ENCODE measurements at regions not wholly inside any gene's neighbourhood (a gene's known extent, or its start where the extent isn't known, plus 50 kb on each side); places are given as distances from the start of the nearest gene placed in this dataset.
"Not testable (repeated sequence)": the region's sequence is repeated elsewhere in the genome, so short reads cannot be mapped to it uniquely, and the experiment has no call there.

GRCh38 chr7:65463184-65463583 lies 89.5 kb downstream of the ZNF92 start:
- DNase-seq = no peak
- Histone ChIP-seq H3K23ac (ENCODE audit: low read length) (no peak overlapping the region), H2BK5ac (ENCODE audit: low read length) (no peak overlapping the region), H3K4me1 (ENCODE audit: control insufficient read depth, low read depth, low read length) (no peaks in the 10 kb centered on the region), H3K27me3 (ENCODE audit: insufficient read depth, low read length, poor library complexity) (no peaks in the 10 kb centered on the region), H3K4me2 (ENCODE audit: low read length) (no peak overlapping the region), H2BK15ac (replicated peaks; ENCODE audit: low read depth) (no peak overlapping the region), H4K8ac (ENCODE audit: low read depth, low read length) (no peak overlapping the region), H2BK120ac (ENCODE audit: low read depth, low read length) (no peak overlapping the region), H3K4me3 (ENCODE audit: low read length) (no peak overlapping the region), H3K79me2 (ENCODE audit: control insufficient read depth, insufficient read depth, low read length) (no peaks in the 10 kb centered on the region), H3K9ac (ENCODE audit: low read length) (no peak overlapping the region), H3K79me1 (ENCODE audit: low read length) (no peaks in the 10 kb centered on the region), H3K56ac (ENCODE audit: low read length) (no peak overlapping the region), H3K36me3 (ENCODE audit: control insufficient read depth, insufficient read depth, low read length) (no peaks in the 10 kb centered on the region), H3K18ac (ENCODE audit: low read length) (no peak overlapping the region), H2AK5ac (ENCODE audit: low read length) (no peak overlapping the region), H3K27ac (ENCODE audit: low read depth, low read length) (no peak overlapping the region), H4K5ac (ENCODE audit: low read length) (no peak overlapping the region), H3K4ac (ENCODE audit: low read depth, low read length) (no peak overlapping the region)
- no CpG with 5 or more reads among the region's 3 CpGs for WGBS (ENCODE audit: extremely low coverage, insufficient coverage, low lambda C conversion rate)

GRCh38 chr7:65469919-65470558 lies 96.4 kb downstream of the ZNF92 start:
- not testable (repeated sequence) for H3K56ac ChIP-seq (ENCODE audit: low read length); H4K5ac ChIP-seq (ENCODE audit: low read length); H3K4me2 ChIP-seq (ENCODE audit: low read length); H3K4me1 ChIP-seq (ENCODE audit: control insufficient read depth, low read depth, low read length); H2BK15ac ChIP-seq (replicated peaks; ENCODE audit: low read depth); H3K79me1 ChIP-seq (ENCODE audit: low read length); H3K4me3 ChIP-seq (ENCODE audit: low read length); H3K4ac ChIP-seq (ENCODE audit: low read depth, low read length); H3K18ac ChIP-seq (ENCODE audit: low read length); H2AK5ac ChIP-seq (ENCODE audit: low read length); H3K9ac ChIP-seq (ENCODE audit: low read length); H3K79me2 ChIP-seq (ENCODE audit: control insufficient read depth, insufficient read depth, low read length); H2BK120ac ChIP-seq (ENCODE audit: low read depth, low read length); H3K27me3 ChIP-seq (ENCODE audit: insufficient read depth, low read length, poor library complexity); H2BK5ac ChIP-seq (ENCODE audit: low read length); H4K8ac ChIP-seq (ENCODE audit: low read depth, low read length); DNase-seq; H3K27ac ChIP-seq (ENCODE audit: low read depth, low read length); H3K36me3 ChIP-seq (ENCODE audit: control insufficient read depth, insufficient read depth, low read length); H3K23ac ChIP-seq (ENCODE audit: low read length)
- no CpG with 5 or more reads among the region's 14 CpGs for WGBS (ENCODE audit: extremely low coverage, insufficient coverage, low lambda C conversion rate)

- H3K9ac ChIP-seq (ENCODE audit: low read length) = no peak overlapping the region
- H3K23ac ChIP-seq (ENCODE audit: low read length) = no peak overlapping the region
- no peak overlapping the region for H2BK120ac ChIP-seq (ENCODE audit: low read depth, low read length)
- no peak overlapping the region for H2BK15ac ChIP-seq (replicated peaks; ENCODE audit: low read depth)
- WGBS (ENCODE audit: extremely low coverage, insufficient coverage, low lambda C conversion rate) = no CpG with 5 or more reads among the region's 4 CpGs
- no peak overlapping the region for H3K27ac ChIP-seq (ENCODE audit: low read depth, low read length)
- H3K4me3 ChIP-seq (ENCODE audit: low read length) = no peak overlapping the region
- H4K8ac ChIP-seq (ENCODE audit: low read depth, low read length) = no peak overlapping the region
- no peaks in the 10 kb centered on the region for H3K36me3 ChIP-seq (ENCODE audit: control insufficient read depth, insufficient read depth, low read length)
- no peak overlapping the region for H3K4ac ChIP-seq (ENCODE audit: low read depth, low read length)
- no peak overlapping the region for H3K18ac ChIP-seq (ENCODE audit: low read length)
- no peak overlapping the region for H2AK5ac ChIP-seq (ENCODE audit: low read length)
- H3K79me2 ChIP-seq (ENCODE audit: control insufficient read depth, insufficient read depth, low read length) = no peaks in the 10 kb centered on the region
- H3K79me1 ChIP-seq (ENCODE audit: low read length) = no peaks in the 10 kb centered on the region
- no peak overlapping the region for H2BK5ac ChIP-seq (ENCODE audit: low read length)
- no peak overlapping the region for H3K56ac ChIP-seq (ENCODE audit: low read length)
- H3K27me3 ChIP-seq (ENCODE audit: insufficient read depth, low read length, poor library complexity) = no peaks in the 10 kb centered on the region
- H4K5ac ChIP-seq (ENCODE audit: low read length) = no peak overlapping the region
- no peak for DNase-seq
- H3K4me1 ChIP-seq (ENCODE audit: control insufficient read depth, low read depth, low read length) = no peaks in the 10 kb centered on the region
- H3K4me2 ChIP-seq (ENCODE audit: low read length) = no peak overlapping the region
These were observed 97.9 kb downstream of the ZNF92 start for GRCh38 chr7:65471587-65471986.

- Histone ChIP-seq H3K4me2 (ENCODE audit: low read length) (no peak overlapping the region), H3K9ac (ENCODE audit: low read length) (no peak overlapping the region), H3K18ac (ENCODE audit: low read length) (no peak overlapping the region), H3K27ac (ENCODE audit: low read depth, low read length) (no peak overlapping the region), H2AK5ac (ENCODE audit: low read length) (no peak overlapping the region), H3K4ac (ENCODE audit: low read depth, low read length) (no peak overlapping the region), H2BK15ac (replicated peaks; ENCODE audit: low read depth) (no peak overlapping the region), H4K5ac (ENCODE audit: low read length) (no peak overlapping the region), H2BK120ac (ENCODE audit: low read depth, low read length) (no peak overlapping the region), H3K4me3 (ENCODE audit: low read length) (no peak overlapping the region), H3K27me3 (ENCODE audit: insufficient read depth, low read length, poor library complexity) (no peaks in the 10 kb centered on the region), H2BK5ac (ENCODE audit: low read length) (no peak overlapping the region), H3K79me2 (ENCODE audit: control insufficient read depth, insufficient read depth, low read length) (no peaks in the 10 kb centered on the region), H4K8ac (ENCODE audit: low read depth, low read length) (no peak overlapping the region), H3K36me3 (ENCODE audit: control insufficient read depth, insufficient read depth, low read length) (no peaks in the 10 kb centered on the region), H3K23ac (ENCODE audit: low read length) (no peak overlapping the region), H3K56ac (ENCODE audit: low read length) (no peak overlapping the region), H3K79me1 (ENCODE audit: low read length) (no peaks in the 10 kb centered on the region), H3K4me1 (ENCODE audit: control insufficient read depth, low read depth, low read length) (no peaks in the 10 kb centered on the region)
- no peak for DNase-seq
- WGBS (ENCODE audit: extremely low coverage, insufficient coverage, low lambda C conversion rate) = no CpG with 5 or more reads among the region's 4 CpGs
These were observed 101.5 kb downstream of the ZNF92 start for GRCh38 chr7:65475040-65475726.

- Histone ChIP-seq H2BK120ac (ENCODE audit: low read depth, low read length) (no peak overlapping the region), H2BK15ac (replicated peaks; ENCODE audit: low read depth) (no peak overlapping the region), H3K23ac (ENCODE audit: low read length) (no peak overlapping the region), H3K18ac (ENCODE audit: low read length) (no peak overlapping the region), H2AK5ac (ENCODE audit: low read length) (no peak overlapping the region), H3K27ac (ENCODE audit: low read depth, low read length) (no peak overlapping the region), H3K4me1 (ENCODE audit: control insufficient read depth, low read depth, low read length) (no peaks in the 10 kb centered on the region), H3K4ac (ENCODE audit: low read depth, low read length) (no peak overlapping the region), H3K56ac (ENCODE audit: low read length) (no peak overlapping the region), H2BK5ac (ENCODE audit: low read length) (no peak overlapping the region), H4K5ac (ENCODE audit: low read length) (no peak overlapping the region), H3K79me1 (ENCODE audit: low read length) (no peaks in the 10 kb centered on the region), H3K9ac (ENCODE audit: low read length) (no peak overlapping the region), H3K27me3 (ENCODE audit: insufficient read depth, low read length, poor library complexity) (no peaks in the 10 kb centered on the region), H3K79me2 (ENCODE audit: control insufficient read depth, insufficient read depth, low read length) (no peaks in the 10 kb centered on the region), H3K4me3 (ENCODE audit: low read length) (no peak overlapping the region), H3K4me2 (ENCODE audit: low read length) (no peak overlapping the region), H3K36me3 (ENCODE audit: control insufficient read depth, insufficient read depth, low read length) (no peaks in the 10 kb centered on the region), H4K8ac (ENCODE audit: low read depth, low read length) (no peak overlapping the region)
- WGBS (ENCODE audit: extremely low coverage, insufficient coverage, low lambda C conversion rate) = no CpG with 5 or more reads among the region's 8 CpGs
- no peak for DNase-seq
These were observed 102.2 kb downstream of the ZNF92 start for GRCh38 chr7:65475734-65476319.

Data from mesendoderm (in vitro differentiated cells).